SU-DHL-6 (cell line): ENCODE measurements at regions not wholly inside any gene's neighbourhood (a gene's known extent, or its start where the extent isn't known, plus 50 kb on each side); places are given as distances from the start of the nearest gene placed in this dataset.

Source experiments
- CTCF ChIP-seq: fragments of 200-600 bp; sonication (generic); IDR thresholded peaks from one replicate; pipeline ENCODE4 v1.5.1; 2017; ENCODE audit warnings: antibody characterized with exemption, mild to moderate bottlenecking, low read length, moderate library complexity; ENCODE audit not compliant: insufficient read depth, poor library complexity, severe bottlenecking
- EZH2phosphoT487 ChIP-seq: fragments of 200-600 bp; sonication (generic), shearing (Covaris generic); conservative IDR thresholded peaks from 2 replicates; pipeline ENCODE4 v1.6.1; 2018; ENCODE audit warnings: mild to moderate bottlenecking, antibody characterized with exemption, low read length, moderate library complexity, mixed read lengths

- TF ChIP-seq CTCF (peak; percentile 13), EZH2phosphoT487 (no peak)
These were observed 121.9 kb upstream of the RFX3 start for GRCh38 chr9:3647652-3648051.
